ENCODE measurements at regions not wholly inside any gene's neighbourhood (a gene's known extent, or its start where the extent isn't known, plus 50 kb on each side); places are given as distances from the start of the nearest gene placed in this dataset.

GRCh38 chr16:86286991-86287663 lies 223.2 kb upstream of the FOXF1 start:
- DNase-seq, result no peak

DNA sequence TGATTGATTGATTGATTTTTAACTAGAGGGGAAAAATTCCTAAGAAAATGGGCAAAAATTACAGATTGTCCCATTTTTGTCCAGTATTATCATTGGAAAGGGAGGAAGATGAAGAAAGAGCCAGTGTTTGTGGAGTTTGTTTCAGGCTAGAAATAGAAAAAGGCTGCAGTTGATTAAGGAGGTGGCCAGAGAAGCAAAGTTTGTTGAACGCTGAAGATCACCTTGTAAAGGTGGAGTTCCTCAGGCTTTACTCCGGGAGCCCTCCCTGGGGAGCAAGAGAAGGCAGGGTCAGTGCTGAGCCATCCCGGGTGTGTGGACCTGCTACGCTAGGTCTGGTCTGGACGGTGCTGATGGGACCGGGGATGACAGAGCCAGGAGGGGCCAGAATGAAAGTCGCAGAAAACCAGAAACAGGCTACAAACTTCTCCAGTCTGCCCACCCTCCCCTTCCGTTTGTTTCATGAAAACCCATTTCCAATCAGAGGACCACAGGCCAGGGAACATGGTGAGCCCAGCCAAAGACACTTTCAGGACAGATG lies 222.6 kb upstream of the FOXF1 start:
- DNase-seq, result no peak

- no peak for DNase-seq
Observed at GRCh38 chr16:86288716-86289294, 221.5 kb upstream of the FOXF1 start.

DNA sequence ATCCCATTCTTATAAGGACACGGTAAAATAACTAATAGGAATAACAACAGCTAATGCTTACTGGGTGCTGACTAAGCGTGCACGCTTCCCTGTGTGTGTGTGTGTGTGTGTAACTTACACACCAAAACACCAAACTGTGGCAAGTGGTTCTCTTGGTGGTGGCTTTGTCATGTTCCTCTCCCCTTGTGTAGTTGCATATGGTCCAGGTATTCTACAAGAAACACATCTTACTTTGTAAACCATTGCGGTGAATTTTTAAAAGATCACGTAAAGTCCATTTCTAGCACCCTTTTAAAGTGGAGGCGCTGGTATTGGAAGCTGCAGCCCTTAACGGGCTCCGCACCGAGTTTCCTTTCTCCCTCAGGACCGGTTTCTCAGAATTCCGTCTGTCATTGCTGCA lies 221.0 kb upstream of the FOXF1 start:
- no peak for DNase-seq

DNA sequence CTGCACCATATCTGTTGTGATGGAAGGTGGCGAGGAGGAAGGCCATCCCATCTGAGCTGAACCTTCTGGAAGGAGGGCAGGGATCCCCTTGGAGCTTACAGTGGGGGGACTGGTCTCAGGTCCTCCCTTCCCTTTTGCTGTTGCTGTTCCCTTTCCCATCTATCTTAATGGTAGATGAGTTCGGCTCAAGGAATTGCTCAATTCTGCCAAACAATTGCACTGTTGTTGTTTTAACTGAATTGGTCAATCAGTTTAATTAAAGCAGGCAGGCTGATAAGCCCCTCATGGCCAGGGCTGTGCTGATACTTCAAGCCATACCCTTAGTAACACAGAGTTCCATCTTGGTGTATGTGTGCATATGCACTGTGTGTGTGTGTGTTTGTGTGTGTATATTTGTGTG lies 220.4 kb upstream of the FOXF1 start:
- no peak for DNase-seq

- DNase-seq, result no peak
Observed at GRCh38 chr16:86291491-86291890, 218.8 kb upstream of the FOXF1 start.

- no peak for DNase-seq
Observed at GRCh38 chr16:86292171-86292775, 218.1 kb upstream of the FOXF1 start.

DNA sequence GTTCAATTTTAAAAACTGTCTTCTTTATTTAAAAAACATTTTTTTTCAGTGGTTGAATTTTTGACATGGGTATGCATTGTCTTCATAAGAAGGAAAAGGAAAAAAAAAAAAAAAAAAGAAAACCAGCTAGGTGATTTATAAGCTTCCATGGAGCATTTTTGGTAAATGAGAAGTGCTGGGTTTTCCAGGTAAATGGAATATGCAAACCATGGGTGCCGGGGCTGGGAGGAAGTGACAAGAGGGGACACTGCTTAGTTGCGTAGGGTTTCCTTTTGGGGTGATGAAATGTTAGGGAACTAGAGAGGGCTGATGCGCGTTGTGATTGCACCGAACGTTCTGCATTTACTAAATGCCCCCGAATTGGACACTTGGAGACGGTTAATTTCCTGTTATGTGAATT lies 217.4 kb upstream of the FOXF1 start:
- DNase-seq, result no peak

- no peak for DNase-seq
Observed at GRCh38 chr16:86293906-86294305, 216.4 kb upstream of the FOXF1 start.

- no peak for DNase-seq
Observed at GRCh38 chr16:86294535-86295196, 215.7 kb upstream of the FOXF1 start.

- no peak for DNase-seq
Observed at GRCh38 chr16:86296256-86296655, 214.1 kb upstream of the FOXF1 start.

GRCh38 chr16:86297391-86297790 lies 212.9 kb upstream of the FOXF1 start:
- peak; percentile 59 for DNase-seq

- no peak for DNase-seq
Observed at GRCh38 chr16:86297866-86298757, 212.2 kb upstream of the FOXF1 start.

- peak; percentile 61 for DNase-seq
Observed at GRCh38 chr16:86298758-86299134, 211.6 kb upstream of the FOXF1 start.

GRCh38 chr16:86299882-86300610 lies 210.3 kb upstream of the FOXF1 start:
- DNase-seq, result no peak

- DNase-seq, result peak; percentile 29
Observed at GRCh38 chr16:86300746-86301481, 209.4 kb upstream of the FOXF1 start.

DNA sequence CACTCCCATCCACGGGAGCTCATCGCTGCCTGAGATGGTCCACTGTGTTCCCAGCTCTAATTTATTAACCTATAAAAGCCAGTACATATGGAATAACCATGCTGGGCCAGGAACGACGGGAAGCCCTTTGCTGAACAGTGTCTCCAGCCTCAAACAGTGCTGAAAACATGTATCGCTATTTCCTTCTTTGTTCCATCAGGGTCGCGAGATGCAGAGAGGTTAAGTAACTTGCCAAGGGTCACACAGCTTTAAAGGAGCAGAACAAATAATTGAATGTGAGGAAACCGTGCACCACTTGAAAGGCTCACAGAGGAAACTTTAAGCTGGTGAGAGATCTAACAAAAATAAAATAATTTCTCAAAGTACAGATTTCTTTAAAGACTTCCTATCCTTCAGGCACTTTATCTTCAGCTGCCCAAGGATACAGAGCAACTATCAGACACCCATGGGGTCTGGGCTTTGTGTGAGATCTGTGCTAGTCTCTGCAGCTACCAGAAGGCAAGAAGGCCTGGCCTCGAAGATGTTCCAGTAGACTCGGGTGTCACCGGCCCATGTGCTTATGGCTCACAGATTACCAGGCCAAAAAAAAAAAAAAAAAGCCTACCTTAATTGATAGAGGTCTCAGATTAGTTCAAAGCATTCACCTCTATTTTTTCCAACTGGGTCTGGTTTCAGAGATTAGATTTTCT lies 207.8 kb upstream of the FOXF1 start:
- no peak for DNase-seq

DNA sequence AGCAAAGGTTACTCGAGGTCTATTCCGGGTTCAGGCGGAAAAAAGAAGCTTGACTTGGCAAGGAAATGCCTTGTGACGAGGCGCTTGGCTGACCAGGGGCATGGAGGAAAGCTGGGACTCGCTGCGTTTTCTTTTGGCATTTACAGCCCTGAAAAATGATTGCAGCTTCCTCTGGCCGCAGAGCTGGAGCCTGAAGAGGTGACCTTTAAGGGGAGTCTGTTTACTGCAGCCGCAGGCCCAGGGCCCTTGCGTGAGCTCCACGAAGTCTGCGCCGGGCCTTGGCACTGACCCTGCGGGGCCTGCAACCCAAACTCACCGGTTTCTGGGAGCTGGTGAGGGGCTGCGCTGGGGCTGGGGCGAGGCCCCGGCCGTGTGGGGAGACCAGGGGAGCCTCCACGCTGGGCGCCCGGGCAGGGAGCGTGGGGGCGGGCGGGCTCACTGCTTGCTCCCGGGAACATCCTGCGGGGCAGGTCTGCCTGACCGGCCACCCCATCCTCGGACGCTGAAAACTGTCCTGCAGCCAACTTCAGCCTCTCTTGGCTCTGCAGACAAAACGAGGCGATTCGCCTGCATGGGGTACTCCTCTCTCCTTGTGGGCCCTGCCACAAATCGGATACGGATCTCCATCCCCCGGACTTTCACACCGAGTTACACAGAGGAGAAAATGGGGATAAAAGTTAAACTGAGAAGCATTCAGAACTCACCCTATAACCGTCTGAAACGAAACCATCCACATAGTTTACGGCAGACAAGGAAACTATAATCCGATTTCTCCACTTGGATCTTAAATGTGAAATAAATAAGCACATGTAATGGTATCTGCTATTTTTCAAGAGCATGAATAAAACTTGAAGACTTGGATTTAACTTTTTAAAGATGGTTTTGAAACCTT lies 206.3 kb upstream of the FOXF1 start:
- DNase-seq, result no peak

DNA sequence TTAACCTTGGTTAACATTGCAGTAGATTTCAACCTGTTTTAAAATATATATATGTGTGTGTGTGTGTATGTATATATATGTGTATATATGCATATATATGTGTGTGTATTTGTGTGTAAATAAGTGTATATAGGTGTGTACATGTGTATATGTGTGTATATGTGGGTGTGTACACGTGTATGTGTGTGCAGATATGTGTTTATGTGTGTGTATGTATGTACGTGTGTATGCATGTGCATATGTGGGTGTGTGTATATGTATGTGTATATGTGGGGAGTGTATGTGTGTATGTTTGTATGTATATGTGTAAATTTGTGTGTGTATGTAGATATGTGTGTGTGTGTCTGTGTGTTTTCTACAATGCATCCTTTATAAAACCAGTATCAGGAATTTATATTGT lies 205.5 kb upstream of the FOXF1 start:
- no peak for DNase-seq

- DNase-seq, result no peak
Observed at GRCh38 chr16:86305440-86305839, 204.9 kb upstream of the FOXF1 start.

Data from fibroblast of skin of right biceps (primary cell).